ENCODE measurements at regions not wholly inside any gene's neighbourhood (a gene's known extent, or its start where the extent isn't known, plus 50 kb on each side); places are given as distances from the start of the nearest gene placed in this dataset.

DNA sequence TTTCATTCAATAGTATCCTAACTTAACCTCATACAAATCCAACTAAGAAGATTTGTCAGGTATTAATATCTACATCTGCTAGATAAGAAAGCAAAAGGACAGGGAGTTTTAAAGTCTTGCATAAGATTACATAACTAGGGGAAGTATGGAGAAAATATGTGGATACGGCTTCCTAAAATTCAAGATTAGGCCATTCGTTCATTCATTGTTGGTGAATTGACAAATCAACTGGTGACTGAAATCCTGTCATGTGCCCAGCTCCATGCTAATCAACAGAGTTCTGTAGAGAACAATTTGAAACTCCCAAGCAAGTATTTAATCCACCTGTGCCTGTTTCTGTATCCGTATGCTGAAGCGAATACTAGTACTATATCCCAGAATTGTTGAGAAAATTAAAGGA is 260.9 kb upstream of the USP15 start:
- TF ChIP-seq, protein P1, sequence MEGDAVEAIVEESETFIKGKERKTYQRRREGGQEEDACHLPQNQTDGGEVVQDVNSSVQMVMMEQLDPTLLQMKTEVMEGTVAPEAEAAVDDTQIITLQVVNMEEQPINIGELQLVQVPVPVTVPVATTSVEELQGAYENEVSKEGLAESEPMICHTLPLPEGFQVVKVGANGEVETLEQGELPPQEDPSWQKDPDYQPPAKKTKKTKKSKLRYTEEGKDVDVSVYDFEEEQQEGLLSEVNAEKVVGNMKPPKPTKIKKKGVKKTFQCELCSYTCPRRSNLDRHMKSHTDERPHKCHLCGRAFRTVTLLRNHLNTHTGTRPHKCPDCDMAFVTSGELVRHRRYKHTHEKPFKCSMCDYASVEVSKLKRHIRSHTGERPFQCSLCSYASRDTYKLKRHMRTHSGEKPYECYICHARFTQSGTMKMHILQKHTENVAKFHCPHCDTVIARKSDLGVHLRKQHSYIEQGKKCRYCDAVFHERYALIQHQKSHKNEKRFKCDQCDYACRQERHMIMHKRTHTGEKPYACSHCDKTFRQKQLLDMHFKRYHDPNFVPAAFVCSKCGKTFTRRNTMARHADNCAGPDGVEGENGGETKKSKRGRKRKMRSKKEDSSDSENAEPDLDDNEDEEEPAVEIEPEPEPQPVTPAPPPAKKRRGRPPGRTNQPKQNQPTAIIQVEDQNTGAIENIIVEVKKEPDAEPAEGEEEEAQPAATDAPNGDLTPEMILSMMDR (conservative IDR thresholded peaks at IDR 0.05; ENCODE audit: low read length) = no peak
- no peak for TF ChIP-seq EZH2phosphoT487 (IDR thresholded peaks at IDR 0.05; ENCODE audit: borderline replicate concordance, low read depth, low read length)

All from OCI-LY7 (cell line).